HepG2 (cell line): ENCODE measurements at regions not wholly inside any gene's neighbourhood (a gene's known extent, or its start where the extent isn't known, plus 50 kb on each side); places are given as distances from the start of the nearest gene placed in this dataset.

ENCODE experiments used
- ATAC-seq: fragments of 200-7000 bp; cut with Tn5 transposase; 3 replicates; pipeline ENCODE4 v1.9.1; 2020; ENCODE audit warnings: mild to moderate bottlenecking, moderate library complexity
- BruUV-seq: library from RNA; stranded (reverse); fragments of 400-500 nt; replicated peaks from 2 replicates; lab custom pipeline; 2021; lab: Mats Ljungman, UMichigan
- CTCF ChIA-PET: fragments of 300-600 bp; formaldehyde crosslinking; extraction: SDS; loops from one replicate; lab custom pipeline; 2021; ENCODE audit warnings: low total read pairs, inconsistent platforms, low intra/inter-chr PET ratio; lab: Yijun Ruan, JAX
- POLR2A ChIA-PET: fragments of 350-600 bp; sonication (Branson Sonifier 250); formaldehyde crosslinking; loops from one replicate; lab custom pipeline; 2020; ENCODE audit warnings: antibody characterized with exemption, inconsistent platforms; lab: Yijun Ruan, JAX
- DNase-seq: peaks from one replicate; pipeline ENCODE4 v3.0.0-alpha.2; 2015; ENCODE audit warnings: low spot score
- FAIRE-seq: peaks from 3 replicates; lab custom pipeline; 2011; peaks lifted over from hg19 to GRCh38; lab: Jason Lieb, UNC
- H2AFZ ChIP-seq: one replicate; pipeline ENCODE4 v1.6.1; 2011; ENCODE audit warnings: low read length, inconsistent platforms
- H3K27ac ChIP-seq: fragments of 300-600 bp; 3 replicates; pipeline ENCODE4 v1.8.0; 2011; ENCODE audit warnings: mixed run types, mild to moderate bottlenecking, mixed read lengths, low read length, inconsistent platforms; ENCODE audit not compliant: insufficient read depth; ENCODE audit errors: extremely low read length
- H3K27me3 ChIP-seq, 2 experiments: fragments of 200-600 bp in 1 of 2; 2 replicates in 1 of 2; 3 replicates in 1 of 2; pipeline versions ENCODE4 v1.6.0 to v1.8.0; 2011; ENCODE audit warnings: low read length in 2 of 2, mild to moderate bottlenecking in 2 of 2, moderate library complexity in 2 of 2, inconsistent platforms in 1 of 2; ENCODE audit not compliant: insufficient read depth in 2 of 2, control insufficient read depth in 1 of 2
- H3K36me3 ChIP-seq, 2 experiments: fragments of 200-600 bp in 1 of 2; replicated peaks in 1 of 2; 2 replicates in 1 of 2; 3 replicates in 1 of 2; pipeline versions ENCODE4 v1.5.1 to v1.8.0; 2011; ENCODE audit warnings: low read length in 2 of 2, inconsistent platforms in 1 of 2; ENCODE audit not compliant: insufficient read depth in 2 of 2, control insufficient read depth in 1 of 2
- H3K4me1 ChIP-seq: 2 replicates; pipeline ENCODE4 v1.5.1; 2012; ENCODE audit warnings: low read length, inconsistent platforms; ENCODE audit not compliant: insufficient read depth
- H3K4me2 ChIP-seq: 2 replicates; pipeline ENCODE4 v1.6.0; 2011; ENCODE audit warnings: low read depth, low read length, inconsistent platforms
- H3K4me3 ChIP-seq, 3 experiments: fragments of 200-600 bp in 1 of 3; sonication (generic), shearing (Covaris generic) in 1 of 3; replicated peaks in 1 of 3; 2 replicates each; pipeline ENCODE4 v1.5.1; 2011 to 2016; ENCODE audit warnings: low read length in 3 of 3, inconsistent platforms in 2 of 3, low read depth in 2 of 3, mild to moderate bottlenecking in 2 of 3, control low read depth in 1 of 3, mixed read lengths in 1 of 3; ENCODE audit not compliant: insufficient read depth in 1 of 3
- H3K79me2 ChIP-seq: one replicate; pipeline ENCODE4 v1.6.1; 2011; ENCODE audit warnings: low read length, inconsistent platforms; ENCODE audit not compliant: insufficient read depth
- H3K9ac ChIP-seq: 2 replicates; pipeline ENCODE4 v1.6.0; 2011; ENCODE audit warnings: mild to moderate bottlenecking, low read depth, low read length, inconsistent platforms; ENCODE audit not compliant: insufficient read depth
- H3K9me3 ChIP-seq: 2 replicates; pipeline ENCODE4 v1.5.1; 2012; ENCODE audit warnings: mild to moderate bottlenecking, low read length
- H4K20me1 ChIP-seq: 2 replicates; pipeline ENCODE4 v1.6.0; 2011; ENCODE audit warnings: inconsistent platforms, mild to moderate bottlenecking, low read length, moderate library complexity; ENCODE audit not compliant: insufficient read depth
- ATF7 ChIP-seq, 2 experiments: fragments of 450-650 bp in 1 of 2; sonication (generic) in 1 of 2; formaldehyde crosslinking in 1 of 2; IDR thresholded peaks; 2 replicates each; pipeline versions ENCODE4 v1.4.0 to v1.6.1; 2016 to 2020; ENCODE audit warnings: antibody characterized with exemption in 1 of 2, mild to moderate bottlenecking in 1 of 2, missing genetic modification reagents in 1 of 2
- MAF1 ChIP-seq: sonication (generic); formaldehyde crosslinking; IDR thresholded peaks from 2 replicates; pipeline ENCODE4 v1.5.0; 2020; ENCODE audit warnings: missing genetic modification reagents, borderline replicate concordance
- NFE2L2 ChIP-seq: fragments of 150-350 bp; IDR thresholded peaks from 2 replicates; pipeline ENCODE4 v1.6.1; 2014; ENCODE audit warnings: low read length
- NR3C1 ChIP-seq: sonication (generic); formaldehyde crosslinking; IDR thresholded peaks from 2 replicates; pipeline ENCODE4 v1.4.0; 2020; ENCODE audit warnings: missing genetic modification reagents
- TCF7L2 ChIP-seq: IDR thresholded peaks from 2 replicates; pipeline ENCODE4 v1.6.1; 2011; ENCODE audit warnings: mild to moderate bottlenecking, low read depth, low read length, moderate library complexity
- TFE3 ChIP-seq: IDR thresholded peaks from 2 replicates; pipeline ENCODE4 v1.6.1; 2016
- TIGD3 ChIP-seq: sonication (generic); formaldehyde crosslinking; IDR thresholded peaks from 2 replicates; pipeline ENCODE4 v1.5.1; 2020; ENCODE audit warnings: mild to moderate bottlenecking, missing genetic modification reagents, borderline replicate concordance
- ZC3H4 ChIP-seq: sonication (generic); formaldehyde crosslinking; IDR thresholded peaks from 2 replicates; pipeline ENCODE4 v1.4.0; 2020; ENCODE audit warnings: missing genetic modification reagents, borderline replicate concordance
- WGBS: methylation state at CpG from one replicate; pipeline ENCODE4 v1.1.6; 2017; ENCODE audit warnings: low lambda C conversion rate; 5-methylcytosine and 5-hydroxymethylcytosine counted together
- in situ Hi-C: cut with HindIII; loops from 2 replicates; pipeline ENCODE4 v1.10.0; 2017; ENCODE audit warnings: low pct_unique_long_range_greater_than_20kb; ENCODE audit not compliant: extremely low pct_ligation_motif_present
- intact Hi-C: fragments of 100-400 bp; cut with micrococcal nuclease; formaldehyde crosslinking; loops from one replicate; pipeline ENCODE4 v1.10.0; 2022; ENCODE audit not compliant: unreplicated experiment

- TF ChIP-seq MAF1 (CRISPR knock-in tag) (no peak), TFE3 (CRISPR knock-in tag) (no peak), TIGD3 (CRISPR knock-in tag) (no peak), ZC3H4 (no peak), NR3C1 (CRISPR knock-in tag) (no peak)
- TF ChIP-seq, all 625 proteins: peak for 0
Observed at GRCh38 chr3:64956711-64957325, 269.0 kb upstream of the ADAMTS9 start (continued).

- POLR2A ChIA-PET = no interaction called here
- no peak for FAIRE-seq
Observed at GRCh38 chr3:64954995-64955636, 267.3 kb upstream of the ADAMTS9 start.

More at GRCh38 chr3:64954995-64955636, 267.3 kb upstream of the ADAMTS9 start:
- no peak overlapping the region for H3K9ac ChIP-seq
- no peak overlapping the region for H3K4me2 ChIP-seq
- no peaks in the 10 kb centered on the region for H3K4me1 ChIP-seq
- no peak for ATAC-seq
- TF ChIP-seq ATF7 (IDR thresholded peaks at IDR 0.05) = peak; percentile 51
- TF ChIP-seq ATF7 (CRISPR knock-in tag; IDR thresholded peaks at IDR 0.05) = no peak
- TF ChIP-seq TCF7L2 = no peak
- no peak for TF ChIP-seq NFE2L2
- TF ChIP-seq, all 625 proteins: peak for 1
- in situ Hi-C loops = no loop called here
- no peaks in the 10 kb centered on the region for H3K9me3 ChIP-seq
- intact Hi-C loops = no loop called here
- BruUV-seq = no TSS peak
- no peak overlapping the region for H2AFZ ChIP-seq
- no peaks in the 10 kb centered on the region for H3K27me3 ChIP-seq
- 0% methylated on average over 4 of the region's 4 CpGs for WGBS
- H3K4me3 ChIP-seq = no peak overlapping the region
- no peak for DNase-seq
- no peaks in the 10 kb centered on the region for H3K79me2 ChIP-seq
- H3K36me3 ChIP-seq = no peaks in the 10 kb centered on the region
- CTCF ChIA-PET = no interaction called here
- H4K20me1 ChIP-seq = no peaks in the 10 kb centered on the region
- no peak overlapping the region for H3K27ac ChIP-seq
